ENCODE measurements at regions not wholly inside any gene's neighbourhood (a gene's known extent, or its start where the extent isn't known, plus 50 kb on each side); places are given as distances from the start of the nearest gene placed in this dataset.
A peak's percentile ranks its signal among the peaks of the same experiment; 100 is the strongest.

GRCh38 chr1:193827516-193827915, 641.1 kb upstream of the B3GALT2 start:
- no peak for DNase-seq

DNA sequence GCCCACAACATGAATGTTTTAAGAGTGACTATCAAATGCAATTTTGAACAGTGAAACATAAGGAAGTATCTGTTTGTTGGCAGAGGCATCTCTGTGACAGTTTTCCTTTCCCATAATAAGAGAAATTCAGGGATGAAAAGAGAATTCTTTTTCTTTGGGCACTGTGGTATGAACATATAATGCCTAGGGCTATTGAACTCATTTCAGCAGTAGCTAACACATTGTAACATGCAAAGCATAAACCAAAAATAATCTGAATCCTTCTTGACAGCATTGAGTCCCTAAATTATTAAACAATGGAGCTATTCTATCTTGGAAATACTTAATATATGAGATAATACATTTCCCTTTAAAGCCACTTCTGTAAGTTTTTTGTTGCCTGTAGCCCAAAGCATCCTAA, 633.0 kb upstream of the B3GALT2 start:
- no peak for DNase-seq

DNA sequence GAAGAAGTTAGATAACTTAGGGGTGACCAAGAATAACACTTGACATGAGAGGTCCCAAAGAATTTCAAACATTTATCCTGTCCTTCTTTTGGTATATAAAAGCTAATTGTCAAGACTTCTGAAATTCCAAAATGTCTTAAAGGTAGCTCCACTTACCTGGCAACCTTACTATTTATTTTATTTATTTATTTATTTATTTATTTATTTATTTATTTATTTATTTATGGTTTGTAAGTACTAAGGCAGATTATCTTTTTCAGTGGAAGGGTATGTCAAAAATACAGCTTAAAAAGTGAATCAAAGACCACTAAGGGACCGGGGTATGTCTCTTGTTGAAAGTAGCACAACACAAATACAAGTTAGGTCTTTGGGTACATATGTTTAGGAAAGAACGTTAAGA, 620.8 kb upstream of the B3GALT2 start:
- no peak for DNase-seq

DNA sequence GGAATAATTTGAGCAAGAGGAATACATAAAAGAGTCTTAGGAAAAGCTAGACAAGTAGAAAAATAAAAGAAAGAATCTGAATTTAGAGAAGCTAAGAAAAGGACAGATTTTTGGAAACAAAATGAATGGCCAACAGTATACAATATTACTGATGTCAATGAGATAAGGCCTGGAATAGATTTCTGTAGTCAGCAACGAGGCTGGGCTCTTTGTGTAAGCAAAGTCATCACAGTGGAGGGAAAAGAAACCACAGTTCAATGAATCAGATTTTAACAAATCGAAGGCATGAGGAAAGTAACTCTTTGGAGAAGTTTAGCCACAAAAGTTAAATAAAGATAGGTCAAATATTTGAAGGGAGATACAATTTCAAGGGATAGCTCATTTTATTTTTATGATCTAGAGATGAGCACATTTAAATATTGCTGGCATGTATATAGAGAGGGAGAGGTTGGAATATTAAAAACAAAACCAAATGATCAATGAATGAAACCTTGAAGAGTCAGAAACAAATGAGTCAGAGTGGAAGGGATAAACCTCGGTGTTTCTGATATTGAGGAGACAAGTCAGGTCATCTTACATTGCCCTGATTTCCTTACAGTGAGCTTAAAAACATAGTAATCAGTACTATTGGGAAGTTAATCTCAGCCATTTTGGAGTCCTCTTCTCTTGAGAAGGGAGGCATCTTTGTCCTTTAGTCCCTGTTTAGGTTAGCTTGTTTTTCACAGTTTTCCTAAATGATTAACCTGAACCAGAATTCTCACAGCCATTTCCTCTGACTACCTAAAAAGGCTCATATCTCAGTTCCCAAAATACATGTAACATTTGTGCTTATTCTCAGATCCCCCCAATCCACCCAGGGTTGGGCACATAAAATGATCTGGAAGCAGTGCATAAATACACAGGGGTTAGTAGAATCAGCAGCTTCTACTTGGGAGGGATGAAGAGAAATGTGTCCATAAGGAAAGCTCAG, 620.0 kb upstream of the B3GALT2 start:
- DNase-seq = peak; percentile 58

DNA sequence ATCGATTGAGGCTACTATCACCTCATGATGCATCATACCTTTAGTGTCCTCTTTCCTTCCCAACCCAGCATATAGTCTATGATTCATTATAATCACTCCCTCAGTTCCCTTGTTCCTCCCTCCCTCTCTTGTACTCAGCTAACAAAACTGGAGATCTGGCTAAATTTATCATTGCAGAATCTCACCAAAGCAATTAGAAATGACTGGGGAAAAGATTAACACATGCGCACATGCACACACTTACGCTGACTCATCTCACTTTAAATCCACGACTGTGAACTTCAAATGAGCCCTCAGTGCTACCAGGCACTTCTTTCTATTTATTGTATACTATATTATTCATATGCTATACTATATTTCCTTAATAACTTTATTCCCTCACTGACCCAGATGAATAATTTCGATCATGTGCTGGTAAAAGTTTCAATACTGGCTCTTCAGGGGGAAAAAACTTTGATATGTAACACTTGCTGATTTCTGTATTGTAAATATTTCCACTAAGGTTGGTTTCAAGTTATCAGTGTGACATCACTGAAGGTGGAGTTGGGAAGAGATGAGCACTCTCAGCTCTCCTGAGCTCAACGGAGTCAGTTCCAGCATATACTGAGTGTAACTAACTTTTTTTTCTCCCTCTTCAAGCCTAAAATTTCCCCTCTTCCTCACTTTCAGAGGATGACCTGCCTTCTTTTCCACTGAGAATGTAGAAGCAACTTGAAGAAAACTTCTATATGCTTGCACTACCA, 613.7 kb upstream of the B3GALT2 start:
- DNase-seq = peak; percentile 47

GRCh38 chr1:193799371-193799770, 613.0 kb upstream of the B3GALT2 start:
- no peak for DNase-seq

DNA sequence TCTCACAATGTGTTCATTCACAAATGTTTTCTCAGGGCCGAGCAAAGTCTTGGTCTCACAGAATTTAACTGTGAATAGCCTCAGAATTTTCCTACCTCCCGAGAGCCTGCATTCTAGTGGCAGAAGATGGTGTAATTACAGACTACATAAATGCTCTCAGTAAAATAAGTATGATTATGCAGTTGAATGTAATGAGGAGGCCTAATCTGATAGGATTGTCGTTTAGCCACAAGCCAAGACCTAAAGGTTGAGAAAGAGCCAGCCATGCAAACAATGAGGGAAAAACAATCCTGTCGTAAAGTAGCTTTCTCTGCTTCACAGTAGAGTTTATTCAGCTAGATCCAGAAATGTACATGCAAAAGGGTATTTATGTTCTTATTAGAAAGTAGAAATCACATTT, 607.8 kb upstream of the B3GALT2 start:
- no peak for DNase-seq

GRCh38 chr1:193791746-193792145, 605.3 kb upstream of the B3GALT2 start:
- DNase-seq = no peak

GRCh38 chr1:193787061-193787460, 600.6 kb upstream of the B3GALT2 start:
- DNase-seq = no peak

DNA sequence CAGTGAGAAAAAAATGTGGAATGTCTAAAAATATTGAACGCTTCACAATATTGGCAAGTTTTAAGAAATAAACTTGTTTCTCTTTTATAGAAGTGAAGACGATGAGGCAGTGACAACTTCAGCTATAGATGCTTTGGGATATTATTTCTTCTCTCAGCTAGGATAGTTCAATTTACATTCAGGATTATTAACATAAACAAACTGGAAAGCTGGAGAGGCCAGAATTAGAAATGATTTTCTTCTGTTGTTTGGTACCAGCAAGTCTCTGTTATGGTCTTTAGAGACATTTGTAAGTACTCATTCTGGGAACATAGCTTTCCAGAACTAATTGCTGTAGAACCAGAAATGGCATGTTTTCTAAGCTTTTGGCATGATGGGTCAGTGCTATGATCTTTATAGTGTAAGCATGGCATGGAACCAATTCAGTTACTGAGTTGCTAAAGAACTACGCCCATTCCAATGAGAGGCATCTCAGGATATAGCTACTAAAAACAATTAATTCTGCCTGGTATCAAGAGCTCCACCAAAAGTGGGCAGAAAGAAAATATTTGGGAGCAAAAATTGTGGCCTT, 599.5 kb upstream of the B3GALT2 start:
- DNase-seq = no peak

DNA sequence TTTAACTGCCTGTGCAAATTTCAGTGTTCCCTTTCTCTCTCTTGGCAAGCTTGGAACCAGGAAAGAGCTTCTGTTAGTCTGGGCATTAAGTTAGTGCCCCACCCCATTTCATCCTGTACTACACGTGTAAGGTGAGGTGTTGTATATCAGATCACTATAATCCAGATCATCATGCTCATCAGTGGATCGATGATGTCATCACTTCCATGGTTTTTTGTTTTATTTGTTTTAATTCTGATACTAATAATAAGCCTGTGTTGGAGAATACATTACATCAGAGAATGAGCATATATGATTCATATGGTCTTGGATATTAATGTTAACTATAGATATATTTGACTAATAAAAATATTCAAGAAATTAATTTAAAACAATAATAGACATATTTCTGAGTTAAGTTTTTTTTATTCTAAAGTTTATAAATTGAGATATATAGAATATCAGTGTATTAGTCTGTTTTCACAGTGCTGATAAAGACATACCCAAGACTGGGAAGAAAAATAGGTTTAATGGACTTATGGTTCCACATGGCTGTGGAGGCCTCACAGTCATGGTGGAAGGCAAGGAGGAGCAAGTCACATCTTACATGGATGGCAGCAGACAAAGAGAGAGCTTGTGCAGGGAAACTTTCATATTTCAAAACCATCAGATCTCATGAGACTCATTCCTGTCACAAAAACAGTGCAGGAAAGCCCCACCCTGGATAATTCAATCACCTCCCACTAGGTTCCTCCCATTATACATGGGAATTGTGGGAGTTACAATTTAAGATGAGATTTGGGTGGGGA, 588.3 kb upstream of the B3GALT2 start:
- no peak for DNase-seq

GRCh38 chr1:193771596-193771995, 585.2 kb upstream of the B3GALT2 start:
- DNase-seq = no peak

- no peak for DNase-seq
Observed at GRCh38 chr1:193769651-193770050, 583.2 kb upstream of the B3GALT2 start.

DNA sequence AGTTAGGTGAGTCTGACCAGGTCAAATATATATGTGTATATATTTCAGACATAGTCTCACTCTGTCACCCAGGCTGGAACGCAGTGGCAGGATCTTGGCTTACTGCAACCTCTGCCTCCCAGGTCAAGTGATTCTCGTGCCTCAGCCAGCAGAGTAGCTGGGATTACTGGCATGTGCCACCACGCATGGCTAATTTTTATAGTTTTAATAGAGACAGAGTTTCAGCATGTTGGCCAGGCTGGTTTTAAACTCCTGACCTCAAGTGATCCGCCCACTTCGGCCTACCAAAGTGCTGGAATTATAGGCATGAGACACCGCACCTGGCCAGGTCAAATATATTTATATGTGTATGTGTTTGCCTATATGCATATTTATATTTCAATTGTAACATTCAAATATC, 581.5 kb upstream of the B3GALT2 start:
- DNase-seq = no peak

GRCh38 chr1:193766329-193766728, 579.9 kb upstream of the B3GALT2 start:
- DNase-seq = no peak

- no peak for DNase-seq
Observed at GRCh38 chr1:193763266-193763665, 576.9 kb upstream of the B3GALT2 start.

GRCh38 chr1:193762236-193762635, 575.8 kb upstream of the B3GALT2 start:
- DNase-seq = no peak

DNA sequence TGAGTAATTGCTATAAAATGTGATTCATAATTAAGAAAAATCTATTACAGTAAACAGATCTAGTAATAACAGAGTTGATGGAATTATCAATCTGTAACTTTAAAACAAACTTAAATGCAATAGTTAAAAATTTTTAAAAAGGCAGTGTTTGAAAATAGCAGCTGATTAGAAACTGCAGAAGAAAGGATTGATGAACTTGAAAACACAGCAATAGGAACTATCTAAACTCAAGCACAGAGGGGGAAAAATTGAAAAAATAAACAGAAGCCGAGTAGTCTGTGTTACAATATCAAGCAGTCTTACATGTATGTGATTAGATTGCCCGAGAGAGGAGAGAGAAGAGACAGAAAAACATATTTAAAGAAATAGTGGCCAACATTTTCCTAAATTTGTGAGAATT, 569.0 kb upstream of the B3GALT2 start:
- DNase-seq = no peak

DNA sequence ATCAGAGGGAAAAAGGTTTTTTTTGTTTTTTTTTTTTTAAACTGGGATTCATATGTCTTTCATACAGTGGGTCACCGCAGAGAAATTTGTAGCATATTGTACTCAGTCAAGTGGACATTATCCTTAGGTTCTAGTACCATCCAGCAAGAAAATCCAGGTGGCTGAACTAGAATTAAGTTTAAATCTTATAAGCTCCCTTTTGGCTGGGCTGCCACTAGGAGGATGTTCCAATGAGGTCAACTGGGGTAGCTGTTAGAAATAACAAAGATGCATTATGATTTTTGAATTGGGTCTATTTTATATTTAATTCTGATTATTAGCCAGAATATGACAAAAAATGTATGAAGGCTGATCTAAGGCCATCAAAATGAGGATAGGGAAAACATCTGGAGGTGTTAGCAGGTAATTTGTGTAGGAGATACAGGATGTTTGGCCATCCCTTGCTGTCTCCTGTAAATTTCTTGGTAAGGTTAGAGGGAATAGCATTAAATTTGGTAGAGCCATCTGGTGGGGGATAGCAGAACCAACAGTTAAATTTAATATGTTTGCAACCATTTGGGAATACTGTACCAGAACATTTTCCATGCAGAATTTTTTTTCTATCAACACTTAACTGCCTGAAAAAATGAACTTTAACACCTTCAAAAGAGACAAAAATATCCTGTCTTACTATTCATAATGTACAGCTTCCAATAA, 568.5 kb upstream of the B3GALT2 start:
- no peak for DNase-seq

DNA sequence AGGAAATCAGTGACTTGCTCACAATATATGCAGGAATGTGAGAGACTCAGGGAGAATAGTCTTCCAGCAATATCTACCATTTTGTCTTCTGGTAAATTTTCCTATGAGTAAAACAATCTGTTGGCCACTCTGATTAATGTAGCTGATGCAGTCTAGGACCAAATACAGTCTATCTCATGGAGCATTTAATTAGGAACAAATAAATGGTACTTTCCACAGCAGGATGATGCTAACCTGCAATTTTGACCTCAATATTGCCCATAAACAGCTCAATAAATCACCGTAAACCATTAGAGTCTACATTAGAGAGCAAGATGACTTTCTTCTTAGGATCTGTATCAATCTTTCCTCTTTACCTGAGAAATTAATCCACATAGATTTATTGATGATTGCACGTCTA, 567.7 kb upstream of the B3GALT2 start:
- no peak for DNase-seq

DNA sequence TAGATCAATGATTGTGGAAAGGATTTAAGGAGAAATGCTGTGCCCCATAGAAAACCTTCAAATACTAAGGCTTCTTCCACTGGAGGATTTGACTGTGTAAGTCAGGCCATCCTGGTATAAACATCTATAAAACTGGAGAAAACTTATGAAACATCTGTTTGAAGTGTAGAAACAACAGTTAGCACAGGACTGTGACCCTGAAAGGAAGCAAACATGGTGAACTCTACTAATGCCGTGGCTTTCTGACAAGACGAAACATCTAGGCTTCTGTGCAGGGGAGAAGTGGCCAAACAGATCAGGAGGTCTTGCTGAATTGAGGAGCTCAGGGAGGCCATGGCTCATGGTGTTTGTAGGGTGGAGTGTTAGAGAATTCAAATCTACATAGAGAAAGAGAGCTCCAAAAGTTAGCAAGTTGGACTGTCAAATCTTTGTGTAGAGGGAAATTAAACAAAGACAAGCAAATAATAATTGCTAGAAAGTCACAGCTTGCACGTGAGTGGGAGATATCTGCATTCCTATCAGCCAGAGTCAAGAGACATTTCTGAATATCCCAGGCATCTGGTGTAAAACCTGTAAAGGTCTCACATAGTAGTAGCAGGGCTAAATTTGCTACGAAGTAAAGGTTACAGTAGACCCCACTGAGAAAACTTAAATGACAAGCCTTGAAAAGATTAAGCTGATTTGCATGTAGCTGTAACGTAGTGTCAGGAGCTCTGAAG, 566.8 kb upstream of the B3GALT2 start:
- DNase-seq = no peak

DNA sequence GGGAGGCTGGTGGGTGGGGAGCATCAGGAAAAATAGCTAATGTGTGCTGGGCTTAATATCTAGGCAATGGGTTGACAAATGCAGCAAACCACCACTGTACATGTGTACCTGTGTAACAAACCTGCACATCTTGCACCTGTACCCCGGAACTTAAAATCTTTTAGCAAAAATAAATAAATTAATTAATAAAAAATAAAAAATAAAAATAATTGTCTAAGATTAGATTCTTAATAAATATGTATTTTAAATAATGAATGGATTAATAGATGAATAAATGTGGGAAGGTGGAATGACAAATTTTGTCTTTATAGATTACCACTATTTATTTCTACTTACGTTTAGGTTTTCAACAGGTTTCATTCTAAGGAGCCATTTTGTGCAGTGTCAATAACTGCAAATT, 563.5 kb upstream of the B3GALT2 start:
- DNase-seq = no peak

Data from activated CD4-positive, alpha-beta T cell treated with anti-CD3 and anti-CD28 coated beads, Interleukin-10, Interleukin-2, amounts not matched to agents 100 ng/mL and 50 ng/mL, durations not matched to agents 16 hours and 8 hours (primary cell).